ENCODE measurements at regions not wholly inside any gene's neighbourhood (a gene's known extent, or its start where the extent isn't known, plus 50 kb on each side); places are given as distances from the start of the nearest gene placed in this dataset.

- H3K9me2 ChIP-seq (replicated peaks; ENCODE audit: insufficient read depth, low read length): no peaks in the 10 kb centered on the region
- H3K36me3 ChIP-seq (replicated peaks; ENCODE audit: insufficient read depth, low read length): no peaks in the 10 kb centered on the region
- peaks cover 18% of the 10 kb centered on the region for H3F3A ChIP-seq (ENCODE audit: insufficient read depth, low read length)
- TF ChIP-seq, protein P1, sequence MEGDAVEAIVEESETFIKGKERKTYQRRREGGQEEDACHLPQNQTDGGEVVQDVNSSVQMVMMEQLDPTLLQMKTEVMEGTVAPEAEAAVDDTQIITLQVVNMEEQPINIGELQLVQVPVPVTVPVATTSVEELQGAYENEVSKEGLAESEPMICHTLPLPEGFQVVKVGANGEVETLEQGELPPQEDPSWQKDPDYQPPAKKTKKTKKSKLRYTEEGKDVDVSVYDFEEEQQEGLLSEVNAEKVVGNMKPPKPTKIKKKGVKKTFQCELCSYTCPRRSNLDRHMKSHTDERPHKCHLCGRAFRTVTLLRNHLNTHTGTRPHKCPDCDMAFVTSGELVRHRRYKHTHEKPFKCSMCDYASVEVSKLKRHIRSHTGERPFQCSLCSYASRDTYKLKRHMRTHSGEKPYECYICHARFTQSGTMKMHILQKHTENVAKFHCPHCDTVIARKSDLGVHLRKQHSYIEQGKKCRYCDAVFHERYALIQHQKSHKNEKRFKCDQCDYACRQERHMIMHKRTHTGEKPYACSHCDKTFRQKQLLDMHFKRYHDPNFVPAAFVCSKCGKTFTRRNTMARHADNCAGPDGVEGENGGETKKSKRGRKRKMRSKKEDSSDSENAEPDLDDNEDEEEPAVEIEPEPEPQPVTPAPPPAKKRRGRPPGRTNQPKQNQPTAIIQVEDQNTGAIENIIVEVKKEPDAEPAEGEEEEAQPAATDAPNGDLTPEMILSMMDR (IDR thresholded peaks at IDR 0.05; ENCODE audit: low read length): no peak
- TF ChIP-seq EZH2phosphoT487 (IDR thresholded peaks at IDR 0.05; ENCODE audit: low read length) (no peak), EZH2 (optimal IDR thresholded peaks at IDR 0.05; ENCODE audit: low read depth, low read length) (no peak)
- H2AFZ ChIP-seq (ENCODE audit: low read length): no peak overlapping the region
- H3K27me3 ChIP-seq (replicated peaks; ENCODE audit: insufficient read depth, low read length): no peaks in the 10 kb centered on the region
- peaks cover 25% of the 10 kb centered on the region for H3K4me1 ChIP-seq (ENCODE audit: low read length)
- no peaks in the 10 kb centered on the region for H4K20me1 ChIP-seq (ENCODE audit: insufficient read depth, low read length)
- no peak overlapping the region for H3K4me3 ChIP-seq (ENCODE audit: low read length)
- no peaks in the 10 kb centered on the region for H3K9me3 ChIP-seq (replicated peaks; ENCODE audit: insufficient read depth, low read length)
- no peak overlapping the region for H3K27ac ChIP-seq (ENCODE audit: low read length)
- H3K4me2 ChIP-seq (ENCODE audit: low read depth, low read length): no peak overlapping the region
- DNase-seq: no peak
- no peak overlapping the region for H3K9ac ChIP-seq (ENCODE audit: low read length)
- no peaks in the 10 kb centered on the region for H3K79me2 ChIP-seq (ENCODE audit: low read length)
Measured at GRCh38 chr1:25024615-25025350, 94.7 kb upstream of the RUNX3 start.

GRCh38 chr1:25023826-25024225, 93.8 kb upstream of the RUNX3 start:
- H3K4me2 ChIP-seq (ENCODE audit: low read depth, low read length): no peak overlapping the region
- H3K27ac ChIP-seq (ENCODE audit: low read length): peak overlapping the region; percentile 99; the same call in 1 of the 2 replicates
- no peak overlapping the region for H3K4me3 ChIP-seq (ENCODE audit: low read length)

DNA sequence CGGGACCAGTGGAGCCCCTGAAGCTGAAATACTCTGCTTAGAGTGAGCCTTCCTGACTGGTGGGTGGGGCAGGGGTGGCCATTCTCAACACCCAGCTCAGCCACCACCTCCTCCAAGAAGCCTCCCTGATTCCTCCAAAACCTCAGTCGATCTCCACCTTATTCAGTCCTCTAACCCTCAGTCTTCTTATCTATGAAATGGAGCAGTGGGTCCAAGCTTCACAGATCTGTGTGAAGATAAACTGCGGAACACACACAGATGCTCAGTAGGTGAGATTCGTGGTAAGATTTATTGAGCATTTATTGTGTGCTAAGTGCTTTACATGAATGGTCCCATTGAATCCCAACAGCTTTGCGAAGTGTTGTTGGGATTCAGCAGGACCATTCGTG, 93.1 kb upstream of the RUNX3 start:
- no peaks in the 10 kb centered on the region for H3K27me3 ChIP-seq (replicated peaks; ENCODE audit: insufficient read depth, low read length)
- no peaks in the 10 kb centered on the region for H3K79me2 ChIP-seq (ENCODE audit: low read length)
- peak overlapping the region; percentile 99 for H3K27ac ChIP-seq (ENCODE audit: low read length)
- H3K4me3 ChIP-seq (ENCODE audit: low read length): peak overlapping the region; percentile 47; the same call in 1 of the 2 replicates
- H3K36me3 ChIP-seq (replicated peaks; ENCODE audit: insufficient read depth, low read length): no peaks in the 10 kb centered on the region
- no peak for DNase-seq
- H3K9me3 ChIP-seq (replicated peaks; ENCODE audit: insufficient read depth, low read length): no peaks in the 10 kb centered on the region
- no peaks in the 10 kb centered on the region for H3K9me2 ChIP-seq (replicated peaks; ENCODE audit: insufficient read depth, low read length)
- H2AFZ ChIP-seq (ENCODE audit: low read length): peak overlapping the region; percentile 77; the same call in 1 of the 2 replicates
- no peaks in the 10 kb centered on the region for H4K20me1 ChIP-seq (ENCODE audit: insufficient read depth, low read length)
- peaks cover 18% of the 10 kb centered on the region for H3F3A ChIP-seq (ENCODE audit: insufficient read depth, low read length)
- no peak for TF ChIP-seq EZH2phosphoT487 (IDR thresholded peaks at IDR 0.05; ENCODE audit: low read length)
- TF ChIP-seq, protein P1 (IDR thresholded peaks at IDR 0.05; ENCODE audit: low read length): no peak
- no peak for TF ChIP-seq EZH2 (optimal IDR thresholded peaks at IDR 0.05; ENCODE audit: low read depth, low read length)
- H3K4me2 ChIP-seq (ENCODE audit: low read depth, low read length): peak overlapping the region; percentile 99
- H3K4me1 ChIP-seq (ENCODE audit: low read length): peaks cover 25% of the 10 kb centered on the region
- peak overlapping the region; percentile 87 for H3K9ac ChIP-seq (ENCODE audit: low read length)

More at GRCh38 chr1:25023826-25024225, 93.8 kb upstream of the RUNX3 start:
- H3K4me1 ChIP-seq (ENCODE audit: low read length): peaks cover 25% of the 10 kb centered on the region
- no peaks in the 10 kb centered on the region for H3K9me2 ChIP-seq (replicated peaks; ENCODE audit: insufficient read depth, low read length)
- H3F3A ChIP-seq (ENCODE audit: insufficient read depth, low read length): peaks cover 18% of the 10 kb centered on the region
- no peaks in the 10 kb centered on the region for H3K79me2 ChIP-seq (ENCODE audit: low read length)
- peak overlapping the region; percentile 87; the same call in 1 of the 2 replicates for H3K9ac ChIP-seq (ENCODE audit: low read length)
- TF ChIP-seq EZH2 (optimal IDR thresholded peaks at IDR 0.05; ENCODE audit: low read depth, low read length): no peak
- TF ChIP-seq EZH2phosphoT487 (IDR thresholded peaks at IDR 0.05; ENCODE audit: low read length): no peak
- TF ChIP-seq, protein P1 (IDR thresholded peaks at IDR 0.05; ENCODE audit: low read length): no peak
- H3K9me3 ChIP-seq (replicated peaks; ENCODE audit: insufficient read depth, low read length): no peaks in the 10 kb centered on the region
- H3K27me3 ChIP-seq (replicated peaks; ENCODE audit: insufficient read depth, low read length): no peaks in the 10 kb centered on the region
- H3K36me3 ChIP-seq (replicated peaks; ENCODE audit: insufficient read depth, low read length): no peaks in the 10 kb centered on the region
- no peak overlapping the region for H2AFZ ChIP-seq (ENCODE audit: low read length)
- H4K20me1 ChIP-seq (ENCODE audit: insufficient read depth, low read length): no peaks in the 10 kb centered on the region
- no peak for DNase-seq

All from MM.1S (cell line).